ENCODE measurements at regions not wholly inside any gene's neighbourhood (a gene's known extent, or its start where the extent isn't known, plus 50 kb on each side); places are given as distances from the start of the nearest gene placed in this dataset.

- Histone ChIP-seq H3K9me3 (ENCODE audit: control insufficient read depth in 1 of 2, insufficient read depth in 1 of 2, low read length in 2 of 2) (no peaks in the 10 kb centered on the region), H3K36me3 (ENCODE audit: insufficient read depth, low read length) (no peaks in the 10 kb centered on the region), H3K27ac (ENCODE audit: low read depth in 1 of 2, low read length in 2 of 2) (no peak overlapping the region), H3K27me3 (ENCODE audit: control insufficient read depth in 1 of 2, insufficient read depth in 2 of 2, low read length in 2 of 2) (no peaks in the 10 kb centered on the region), H3K4me3 (ENCODE audit: low read length) (no peak overlapping the region), H3K4me1 (ENCODE audit: insufficient read depth, low read length) (no peaks in the 10 kb centered on the region)
- DNase-seq (no peak), ATAC-seq (ENCODE audit: poor library complexity) (no peak)
- H3K36me3 Mint-ChIP-seq (ENCODE audit: low read depth): peaks cover 2% of the 10 kb centered on the region
- H3K27ac Mint-ChIP-seq: no peak overlapping the region
- no peak for TF ChIP-seq CTCF (IDR thresholded peaks at IDR 0.05)
- intact Hi-C loops (cut with DNase I, micrococcal nuclease): no loop called here
- no peaks in the 10 kb centered on the region for H3K4me1 Mint-ChIP-seq (ENCODE audit: low read depth)
- peaks cover 5% of the 10 kb centered on the region for H3K9me3 Mint-ChIP-seq
- no peak overlapping the region for H3K4me3 Mint-ChIP-seq
- H3K27me3 Mint-ChIP-seq: no peaks in the 10 kb centered on the region
- ChIA-PET CTCF (no interaction called here), POLR2A (no interaction called here)
Measured at GRCh38 chr4:38290914-38291313, 330.7 kb downstream of the PTTG2 start.

- no peaks in the 10 kb centered on the region for H3K27me3 ChIP-seq (ENCODE audit: control insufficient read depth in 1 of 2, insufficient read depth in 2 of 2, low read length in 2 of 2)
- ChIA-PET CTCF (interaction anchor here (1.6 kb wide), 1 partner anchor 14 kb away, joined by 3 read pairs; no protein-coding TSS in a partner anchor), POLR2A (no interaction called here)
- no peaks in the 10 kb centered on the region for H3K4me1 ChIP-seq (ENCODE audit: insufficient read depth, low read length)
- no peak overlapping the region for H3K27ac ChIP-seq (ENCODE audit: low read depth in 1 of 2, low read length in 2 of 2)
- Mint-ChIP-seq H3K36me3 (ENCODE audit: low read depth) (peaks cover 11% of the 10 kb centered on the region), H3K9me3 (peaks cover 7% of the 10 kb centered on the region), H3K4me3 (no peak overlapping the region), H3K27ac (no peak overlapping the region), H3K4me1 (ENCODE audit: low read depth) (no peaks in the 10 kb centered on the region), H3K27me3 (no peaks in the 10 kb centered on the region)
- no peak overlapping the region for H3K4me3 ChIP-seq (ENCODE audit: low read length)
- intact Hi-C loops (cut with DNase I, micrococcal nuclease): no loop called here
- ATAC-seq (ENCODE audit: poor library complexity) (no peak), DNase-seq (no peak)
- TF ChIP-seq CTCF (IDR thresholded peaks at IDR 0.05): no peak
- H3K9me3 ChIP-seq (ENCODE audit: control insufficient read depth in 1 of 2, insufficient read depth in 1 of 2, low read length in 2 of 2): no peaks in the 10 kb centered on the region
- no peaks in the 10 kb centered on the region for H3K36me3 ChIP-seq (ENCODE audit: insufficient read depth, low read length)
Measured at GRCh38 chr4:38292529-38292928, 332.3 kb downstream of the PTTG2 start.

- no peak overlapping the region for H3K27ac Mint-ChIP-seq
- no peak overlapping the region for H3K27ac ChIP-seq (ENCODE audit: low read depth in 1 of 2, low read length in 2 of 2)
- DNase-seq (no peak), ATAC-seq (ENCODE audit: poor library complexity) (no peak)
- H3K36me3 ChIP-seq (ENCODE audit: insufficient read depth, low read length): no peaks in the 10 kb centered on the region
- peaks cover 13% of the 10 kb centered on the region for H3K9me3 Mint-ChIP-seq
- H3K27me3 Mint-ChIP-seq: no peaks in the 10 kb centered on the region
- H3K27me3 ChIP-seq (ENCODE audit: control insufficient read depth in 1 of 2, insufficient read depth in 2 of 2, low read length in 2 of 2): no peaks in the 10 kb centered on the region
- POLR2A ChIA-PET: no interaction called here
- no peak for TF ChIP-seq CTCF (IDR thresholded peaks at IDR 0.05)
- no peaks in the 10 kb centered on the region for H3K4me1 ChIP-seq (ENCODE audit: insufficient read depth, low read length)
- CTCF ChIA-PET: no interaction called here
- intact Hi-C loops (cut with DNase I, micrococcal nuclease): no loop called here
- no peak overlapping the region for H3K4me3 ChIP-seq (ENCODE audit: low read length)
- no peaks in the 10 kb centered on the region for H3K4me1 Mint-ChIP-seq (ENCODE audit: low read depth)
- H3K9me3 ChIP-seq (ENCODE audit: control insufficient read depth in 1 of 2, insufficient read depth in 1 of 2, low read length in 2 of 2): peaks cover 7 to 9% of the 10 kb centered on the region in 2 experiments
- H3K36me3 Mint-ChIP-seq (ENCODE audit: low read depth): peaks cover 16% of the 10 kb centered on the region
- H3K4me3 Mint-ChIP-seq: no peak overlapping the region
Measured at GRCh38 chr4:38294238-38294637, 334.0 kb downstream of the PTTG2 start.
